ENCODE measurements at regions not wholly inside any gene's neighbourhood (a gene's known extent, or its start where the extent isn't known, plus 50 kb on each side); places are given as distances from the start of the nearest gene placed in this dataset.

DNA sequence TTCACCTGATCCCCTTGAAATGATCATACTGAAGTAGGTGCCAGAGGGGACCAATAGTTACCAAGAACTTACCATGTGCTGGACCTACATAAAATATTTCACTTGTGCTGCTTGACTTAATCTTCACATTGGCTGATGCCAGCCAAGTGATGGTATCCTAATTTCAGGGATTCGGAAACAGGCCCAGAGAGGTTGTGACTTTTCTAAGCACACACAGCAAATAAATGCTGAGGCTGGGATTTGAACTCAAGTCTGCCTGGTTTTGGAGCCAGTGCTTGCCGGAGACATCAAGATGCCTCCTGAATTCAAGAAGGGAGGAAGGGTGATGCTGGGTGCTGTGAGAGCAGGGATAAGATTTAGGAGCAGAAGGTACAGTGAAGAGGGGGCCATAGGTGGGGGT lies 173.5 kb upstream of the LHX5 start:
- no peak overlapping the region for H2AFZ ChIP-seq (ENCODE audit: low read length)
- H3F3A ChIP-seq (ENCODE audit: insufficient read depth, low read length): no peaks in the 10 kb centered on the region
- no peaks in the 10 kb centered on the region for H3K79me2 ChIP-seq (ENCODE audit: insufficient read depth, low read length)
- no peak overlapping the region for H3K27ac ChIP-seq (ENCODE audit: low read depth, low read length, poor library complexity, severe bottlenecking)
- no peaks in the 10 kb centered on the region for H3K9me3 ChIP-seq (ENCODE audit: low read length)
- no peaks in the 10 kb centered on the region for H3K36me3 ChIP-seq (ENCODE audit: insufficient read depth, low read length)
- peaks cover 4% of the 10 kb centered on the region; the same call in 1 of the 2 replicates for H3K27me3 ChIP-seq (ENCODE audit: insufficient read depth, low read length)
- H3K4me2 ChIP-seq (ENCODE audit: low read length): no peak overlapping the region
- no peaks in the 10 kb centered on the region for H3K4me1 ChIP-seq (ENCODE audit: insufficient read depth, low read length, severe bottlenecking)
- TF ChIP-seq, protein P1, sequence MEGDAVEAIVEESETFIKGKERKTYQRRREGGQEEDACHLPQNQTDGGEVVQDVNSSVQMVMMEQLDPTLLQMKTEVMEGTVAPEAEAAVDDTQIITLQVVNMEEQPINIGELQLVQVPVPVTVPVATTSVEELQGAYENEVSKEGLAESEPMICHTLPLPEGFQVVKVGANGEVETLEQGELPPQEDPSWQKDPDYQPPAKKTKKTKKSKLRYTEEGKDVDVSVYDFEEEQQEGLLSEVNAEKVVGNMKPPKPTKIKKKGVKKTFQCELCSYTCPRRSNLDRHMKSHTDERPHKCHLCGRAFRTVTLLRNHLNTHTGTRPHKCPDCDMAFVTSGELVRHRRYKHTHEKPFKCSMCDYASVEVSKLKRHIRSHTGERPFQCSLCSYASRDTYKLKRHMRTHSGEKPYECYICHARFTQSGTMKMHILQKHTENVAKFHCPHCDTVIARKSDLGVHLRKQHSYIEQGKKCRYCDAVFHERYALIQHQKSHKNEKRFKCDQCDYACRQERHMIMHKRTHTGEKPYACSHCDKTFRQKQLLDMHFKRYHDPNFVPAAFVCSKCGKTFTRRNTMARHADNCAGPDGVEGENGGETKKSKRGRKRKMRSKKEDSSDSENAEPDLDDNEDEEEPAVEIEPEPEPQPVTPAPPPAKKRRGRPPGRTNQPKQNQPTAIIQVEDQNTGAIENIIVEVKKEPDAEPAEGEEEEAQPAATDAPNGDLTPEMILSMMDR (IDR thresholded peaks at IDR 0.05; ENCODE audit: low read length): no peak
- TF ChIP-seq EZH2 (IDR thresholded peaks at IDR 0.05; ENCODE audit: borderline replicate concordance, low read length): no peak
- no peaks in the 10 kb centered on the region for H3K9me2 ChIP-seq (ENCODE audit: low read depth, low read length)
- H4K20me1 ChIP-seq (ENCODE audit: insufficient read depth, low read length): no peaks in the 10 kb centered on the region
- H3K4me3 ChIP-seq (ENCODE audit: low read depth, low read length, poor library complexity, severe bottlenecking): no peak overlapping the region
- no peak overlapping the region for H3K9ac ChIP-seq (ENCODE audit: low read length)

DNA sequence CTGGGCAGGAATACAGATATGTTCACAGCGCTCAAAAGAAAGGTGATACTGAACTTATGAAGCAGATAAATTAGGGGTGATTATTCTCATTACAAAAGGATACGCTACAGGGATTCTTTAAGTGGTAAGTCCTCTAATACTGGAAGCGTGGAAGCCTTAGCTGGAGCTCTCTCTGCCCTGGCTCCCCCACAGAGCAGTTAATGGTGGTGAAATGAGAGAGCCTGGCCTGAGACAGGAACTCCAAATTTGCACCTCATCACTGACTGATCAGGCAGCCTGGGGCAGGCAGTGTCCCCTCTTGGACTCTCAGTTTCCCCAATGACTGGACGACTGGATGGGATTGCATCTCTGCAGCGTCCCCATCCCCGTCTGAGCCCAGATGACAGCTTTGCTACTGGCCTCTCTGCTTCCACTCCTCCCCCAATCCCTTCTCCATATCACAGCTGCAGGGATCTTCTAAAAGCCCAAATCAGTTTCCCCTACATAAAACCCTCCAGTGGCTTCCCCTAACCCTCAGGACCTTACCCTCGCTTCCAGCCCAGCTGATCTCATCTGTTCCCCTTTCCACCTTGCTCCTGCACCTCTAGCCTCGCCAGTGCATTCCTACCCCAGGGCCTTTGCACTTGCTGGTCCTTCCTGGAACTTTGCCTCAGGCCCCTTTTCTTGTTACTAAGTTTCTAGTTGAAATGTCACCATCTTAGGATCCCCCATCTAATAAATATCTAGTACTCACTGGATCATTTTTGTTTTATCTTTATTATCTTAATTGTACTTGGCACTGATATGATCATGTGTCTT lies 171.7 kb upstream of the LHX5 start:
- Histone ChIP-seq H3K4me1 (ENCODE audit: insufficient read depth, low read length, severe bottlenecking) (no peaks in the 10 kb centered on the region), H3F3A (ENCODE audit: insufficient read depth, low read length) (no peaks in the 10 kb centered on the region), H2AFZ (ENCODE audit: low read length) (no peak overlapping the region), H3K9ac (ENCODE audit: low read length) (no peak overlapping the region), H3K27me3 (ENCODE audit: insufficient read depth, low read length) (peaks cover 7% of the 10 kb centered on the region; the same call in 1 of the 2 replicates), H3K9me2 (ENCODE audit: low read depth, low read length) (no peaks in the 10 kb centered on the region), H3K4me3 (ENCODE audit: low read depth, low read length, poor library complexity, severe bottlenecking) (no peak overlapping the region), H3K36me3 (ENCODE audit: insufficient read depth, low read length) (no peaks in the 10 kb centered on the region), H3K4me2 (ENCODE audit: low read length) (no peak overlapping the region), H3K27ac (ENCODE audit: low read depth, low read length, poor library complexity, severe bottlenecking) (no peak overlapping the region), H3K79me2 (ENCODE audit: insufficient read depth, low read length) (no peaks in the 10 kb centered on the region), H4K20me1 (ENCODE audit: insufficient read depth, low read length) (no peaks in the 10 kb centered on the region), H3K9me3 (ENCODE audit: low read length) (no peaks in the 10 kb centered on the region)
- TF ChIP-seq, protein P1 (IDR thresholded peaks at IDR 0.05; ENCODE audit: low read length): no peak
- no peak for TF ChIP-seq EZH2 (IDR thresholded peaks at IDR 0.05; ENCODE audit: borderline replicate concordance, low read length)

DNA sequence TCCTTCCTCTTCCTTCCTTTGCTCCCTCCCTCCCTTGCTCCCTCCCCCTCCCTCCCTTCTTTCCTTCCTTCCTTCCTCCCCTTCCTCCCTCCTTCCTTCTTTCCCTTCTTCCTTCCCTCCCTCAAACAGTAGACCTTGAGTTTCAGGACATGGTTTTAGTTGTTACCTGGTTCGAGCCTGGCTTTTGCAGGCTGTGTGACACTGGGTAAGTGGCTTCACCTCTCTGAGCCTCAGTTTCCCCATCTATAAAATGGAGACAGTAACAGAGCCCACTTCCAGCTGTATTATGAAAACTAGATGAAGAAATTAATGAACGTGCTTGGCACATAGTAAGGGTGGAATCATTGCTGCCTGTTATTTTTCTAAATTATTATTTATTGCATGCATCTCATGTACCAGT lies 171.0 kb upstream of the LHX5 start:
- H3K36me3 ChIP-seq (ENCODE audit: insufficient read depth, low read length): no peaks in the 10 kb centered on the region
- H3K9me3 ChIP-seq (ENCODE audit: low read length): no peaks in the 10 kb centered on the region
- TF ChIP-seq EZH2 (IDR thresholded peaks at IDR 0.05; ENCODE audit: borderline replicate concordance, low read length): no peak
- TF ChIP-seq, protein P1 (IDR thresholded peaks at IDR 0.05; ENCODE audit: low read length): no peak
- no peaks in the 10 kb centered on the region for H3K4me1 ChIP-seq (ENCODE audit: insufficient read depth, low read length, severe bottlenecking)
- H3K27me3 ChIP-seq (ENCODE audit: insufficient read depth, low read length): peaks cover 7% of the 10 kb centered on the region; the same call in 1 of the 2 replicates
- no peaks in the 10 kb centered on the region for H3K9me2 ChIP-seq (ENCODE audit: low read depth, low read length)
- H3K9ac ChIP-seq (ENCODE audit: low read length): no peak overlapping the region
- no peak overlapping the region for H3K27ac ChIP-seq (ENCODE audit: low read depth, low read length, poor library complexity, severe bottlenecking)
- H3K4me3 ChIP-seq (ENCODE audit: low read depth, low read length, poor library complexity, severe bottlenecking): no peak overlapping the region
- H3F3A ChIP-seq (ENCODE audit: insufficient read depth, low read length): no peaks in the 10 kb centered on the region
- no peaks in the 10 kb centered on the region for H3K79me2 ChIP-seq (ENCODE audit: insufficient read depth, low read length)
- no peak overlapping the region for H2AFZ ChIP-seq (ENCODE audit: low read length)
- no peak overlapping the region for H3K4me2 ChIP-seq (ENCODE audit: low read length)
- no peaks in the 10 kb centered on the region for H4K20me1 ChIP-seq (ENCODE audit: insufficient read depth, low read length)
